GM12873 (cell line): ENCODE measurements at regions not wholly inside any gene's neighbourhood (a gene's known extent, or its start where the extent isn't known, plus 50 kb on each side); places are given as distances from the start of the nearest gene placed in this dataset.

Experiments used
- CTCF ChIP-seq: IDR thresholded peaks from 2 replicates; pipeline ENCODE4 v1.5.1; 2012; ENCODE audit warnings: low read depth, mild to moderate bottlenecking, moderate library complexity, low read length, control low read depth; ENCODE audit not compliant: insufficient read depth; ENCODE audit errors: missing control alignments

DNA sequence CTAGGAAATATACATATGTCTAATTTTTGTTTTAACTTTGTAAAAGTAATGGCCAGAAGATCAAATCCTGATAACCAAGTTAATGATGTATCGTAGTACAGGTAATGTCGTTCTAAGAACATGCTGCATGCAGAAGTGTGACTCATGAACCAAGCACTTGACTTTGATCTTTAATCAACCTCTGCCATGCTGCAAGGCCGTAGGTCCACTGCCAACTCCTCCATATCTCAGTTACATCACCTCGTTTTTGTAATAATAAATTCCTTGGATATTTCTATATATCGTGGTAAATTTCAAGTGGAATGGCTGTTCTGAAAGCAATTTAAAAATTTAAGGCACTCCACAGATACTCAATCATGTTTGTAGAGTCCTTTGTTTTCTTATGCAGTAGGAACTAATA, 771.7 kb downstream of the EPHA7 start:
- TF ChIP-seq CTCF = no peak

DNA sequence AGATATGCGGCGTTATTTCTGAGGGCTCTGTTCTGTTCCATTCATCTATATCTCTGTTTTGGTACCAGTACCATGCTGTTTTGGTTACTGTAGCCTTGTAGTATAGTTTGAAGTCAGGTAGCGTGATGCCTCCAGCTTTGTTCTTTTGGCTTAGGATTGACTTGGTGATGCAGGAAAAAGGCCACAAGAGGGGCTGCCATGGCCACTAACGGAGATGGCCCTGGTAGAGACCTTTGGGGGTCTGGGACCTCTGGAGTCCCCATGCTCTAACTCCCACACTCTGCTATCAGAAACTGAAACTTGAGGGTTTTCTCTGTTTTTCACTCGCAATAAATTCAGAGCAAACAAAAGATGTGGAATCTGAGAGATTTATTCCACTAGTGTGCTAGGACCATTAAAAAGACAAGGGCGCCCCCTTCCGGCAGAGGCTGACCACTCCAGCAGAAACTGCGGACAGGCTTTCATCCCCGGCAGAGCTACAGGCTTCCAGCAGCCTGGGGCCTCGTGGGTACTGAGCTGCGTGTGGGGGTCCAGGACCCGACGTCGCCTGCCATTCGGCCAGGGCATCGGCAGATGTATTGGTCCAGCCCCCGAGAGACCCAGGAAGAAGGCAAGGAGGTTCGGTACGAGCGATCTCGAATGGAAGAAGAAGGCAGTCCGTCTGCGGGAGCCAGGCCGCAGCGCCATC, 775.1 kb downstream of the EPHA7 start:
- TF ChIP-seq CTCF = peak; percentile 55

- no peak for TF ChIP-seq CTCF
Measured at GRCh38 chr6:92635553-92636153, 783.7 kb downstream of the EPHA7 start.

GRCh38 chr6:92634561-92634960, 784.8 kb downstream of the EPHA7 start:
- no peak for TF ChIP-seq CTCF

- no peak for TF ChIP-seq CTCF
Measured at GRCh38 chr6:92623431-92623830, 795.9 kb downstream of the EPHA7 start.

GRCh38 chr6:92617721-92618120, 801.6 kb downstream of the EPHA7 start:
- TF ChIP-seq CTCF = no peak

DNA sequence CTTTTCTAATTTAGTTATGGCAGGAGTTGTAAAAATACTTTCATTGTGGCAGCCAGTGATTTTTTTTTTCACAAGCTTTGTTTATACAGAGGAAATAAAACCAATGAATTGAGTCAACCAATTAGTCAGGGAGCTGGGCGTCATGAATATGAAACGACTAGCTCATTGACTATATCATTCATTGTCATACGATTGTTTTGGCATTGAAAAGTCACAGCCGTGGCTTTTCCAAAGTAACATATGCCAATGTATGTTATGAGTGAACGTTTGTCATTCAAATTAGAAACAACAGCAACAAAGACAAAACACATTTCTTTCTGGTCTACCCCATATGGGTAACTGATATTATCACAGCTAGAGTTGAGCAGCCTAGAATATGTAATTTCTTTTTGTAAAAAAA, 810.6 kb downstream of the EPHA7 start:
- no peak for TF ChIP-seq CTCF

DNA sequence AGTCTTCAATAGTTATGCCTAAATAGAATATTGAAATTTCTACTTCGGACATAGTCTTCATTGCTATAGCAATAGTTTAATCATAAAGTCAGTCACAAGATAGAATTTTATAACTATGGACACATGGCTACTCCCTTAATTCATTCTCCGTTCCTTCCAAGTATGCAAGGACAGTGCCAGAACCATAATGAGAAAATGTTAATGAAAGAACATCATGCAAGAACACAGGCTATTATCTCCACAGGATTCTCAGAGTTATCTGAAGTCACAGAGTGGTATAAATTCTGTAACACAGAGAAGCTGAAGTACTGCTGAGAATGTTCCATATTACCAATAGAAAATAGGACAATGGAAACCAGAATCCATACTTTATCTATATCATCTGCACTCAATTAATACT, 826.2 kb downstream of the EPHA7 start:
- no peak for TF ChIP-seq CTCF
